Upper lobe of left lung (tissue), 4 donors: ENCODE measurements at regions not wholly inside any gene's neighbourhood (a gene's known extent, or its start where the extent isn't known, plus 50 kb on each side); places are given as distances from the start of the nearest gene placed in this dataset.

ENCODE experiments used
- CTCF ChIP-seq, 6 experiments: fragments of 450-650 bp in 4 of 6; fragments of 200-600 bp in 2 of 6; sonication (generic) in 2 of 6; IDR thresholded peaks; one replicate each; pipeline ENCODE4 v1.5.1; 2016 to 2019; ENCODE audit warnings: antibody characterized with exemption in 6 of 6
- POLR2A ChIP-seq, 4 donors: fragments of 450-650 bp; IDR thresholded peaks; one replicate each; pipeline ENCODE4 v1.5.1; 2016 to 2017; ENCODE audit warnings: antibody characterized with exemption in 4 of 4, mild to moderate bottlenecking in 2 of 4
- POLR2AphosphoS5 ChIP-seq, 2 donors: sonication (generic); formaldehyde crosslinking; IDR thresholded peaks; one replicate each; pipeline ENCODE4 v1.5.1; 2017; ENCODE audit warnings: antibody characterized with exemption in 2 of 2

- TF ChIP-seq CTCF (IDR thresholded peaks at IDR 0.05) (no peak), POLR2AphosphoS5 (IDR thresholded peaks at IDR 0.05) (no peak), POLR2A (IDR thresholded peaks at IDR 0.05) (no peak)
These were observed 61.1 kb upstream of the ACOT11 start for GRCh38 chr1:54486907-54487306.
